Tibial nerve (tissue), 3 donors: ENCODE measurements at regions not wholly inside any gene's neighbourhood (a gene's known extent, or its start where the extent isn't known, plus 50 kb on each side); places are given as distances from the start of the nearest gene placed in this dataset.

ENCODE experiments used
- POLR2A ChIP-seq, 2 donors: fragments of 450-650 bp; IDR thresholded peaks; one replicate each; pipeline ENCODE4 v1.6.1; 2017; ENCODE audit warnings: antibody characterized with exemption in 2 of 2, mild to moderate bottlenecking in 2 of 2, moderate library complexity in 2 of 2
- TF ChIP-seq, protein P1 (sequence below), 5 experiments: fragments of 200-600 bp in 3 of 5; fragments of 450-650 bp in 2 of 5; sonication (generic) in 3 of 5; IDR thresholded peaks; one replicate each; pipeline ENCODE4 v1.5.1; 2016 to 2019; ENCODE audit warnings: antibody characterized with exemption in 5 of 5, mild to moderate bottlenecking in 3 of 5, moderate library complexity in 2 of 5

GRCh38 chr7:54161621-54162020, 380.6 kb upstream of the VSTM2A start:
- TF ChIP-seq POLR2A (IDR thresholded peaks at IDR 0.05) = no peak
- TF ChIP-seq, protein P1, sequence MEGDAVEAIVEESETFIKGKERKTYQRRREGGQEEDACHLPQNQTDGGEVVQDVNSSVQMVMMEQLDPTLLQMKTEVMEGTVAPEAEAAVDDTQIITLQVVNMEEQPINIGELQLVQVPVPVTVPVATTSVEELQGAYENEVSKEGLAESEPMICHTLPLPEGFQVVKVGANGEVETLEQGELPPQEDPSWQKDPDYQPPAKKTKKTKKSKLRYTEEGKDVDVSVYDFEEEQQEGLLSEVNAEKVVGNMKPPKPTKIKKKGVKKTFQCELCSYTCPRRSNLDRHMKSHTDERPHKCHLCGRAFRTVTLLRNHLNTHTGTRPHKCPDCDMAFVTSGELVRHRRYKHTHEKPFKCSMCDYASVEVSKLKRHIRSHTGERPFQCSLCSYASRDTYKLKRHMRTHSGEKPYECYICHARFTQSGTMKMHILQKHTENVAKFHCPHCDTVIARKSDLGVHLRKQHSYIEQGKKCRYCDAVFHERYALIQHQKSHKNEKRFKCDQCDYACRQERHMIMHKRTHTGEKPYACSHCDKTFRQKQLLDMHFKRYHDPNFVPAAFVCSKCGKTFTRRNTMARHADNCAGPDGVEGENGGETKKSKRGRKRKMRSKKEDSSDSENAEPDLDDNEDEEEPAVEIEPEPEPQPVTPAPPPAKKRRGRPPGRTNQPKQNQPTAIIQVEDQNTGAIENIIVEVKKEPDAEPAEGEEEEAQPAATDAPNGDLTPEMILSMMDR (IDR thresholded peaks at IDR 0.05) = no peak
